ENCODE measurements at regions not wholly inside any gene's neighbourhood (a gene's known extent, or its start where the extent isn't known, plus 50 kb on each side); places are given as distances from the start of the nearest gene placed in this dataset.
"Not testable (repeated sequence)": the region's sequence is repeated elsewhere in the genome, so short reads cannot be mapped to it uniquely, and the experiment has no call there.

DNA sequence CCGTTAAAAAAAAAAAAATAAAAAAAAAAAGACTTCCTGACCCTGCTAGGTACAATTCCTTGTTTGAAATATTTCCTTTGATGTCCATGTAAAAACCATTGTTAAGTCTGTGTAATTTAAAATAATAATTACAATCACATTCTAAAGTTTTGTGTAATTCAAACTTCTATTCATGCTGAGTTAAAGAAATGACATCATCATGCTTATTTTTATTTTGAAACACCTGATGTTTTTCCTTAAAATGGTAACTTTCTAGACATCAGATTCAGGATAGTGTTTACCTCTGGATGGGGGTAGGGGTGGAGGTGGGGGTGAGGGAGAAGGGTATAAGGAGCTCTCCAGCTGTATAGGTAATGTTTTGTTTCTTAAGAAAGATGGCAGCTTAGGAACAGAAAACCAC lies 92.8 kb downstream of the ADCYAP1 start:
- no peak for DNase-seq (ENCODE audit: low read depth)

- DNase-seq (ENCODE audit: low read depth) = no peak
Measured at GRCh38 chr18:998936-999335, 94.3 kb downstream of the ADCYAP1 start.

DNA sequence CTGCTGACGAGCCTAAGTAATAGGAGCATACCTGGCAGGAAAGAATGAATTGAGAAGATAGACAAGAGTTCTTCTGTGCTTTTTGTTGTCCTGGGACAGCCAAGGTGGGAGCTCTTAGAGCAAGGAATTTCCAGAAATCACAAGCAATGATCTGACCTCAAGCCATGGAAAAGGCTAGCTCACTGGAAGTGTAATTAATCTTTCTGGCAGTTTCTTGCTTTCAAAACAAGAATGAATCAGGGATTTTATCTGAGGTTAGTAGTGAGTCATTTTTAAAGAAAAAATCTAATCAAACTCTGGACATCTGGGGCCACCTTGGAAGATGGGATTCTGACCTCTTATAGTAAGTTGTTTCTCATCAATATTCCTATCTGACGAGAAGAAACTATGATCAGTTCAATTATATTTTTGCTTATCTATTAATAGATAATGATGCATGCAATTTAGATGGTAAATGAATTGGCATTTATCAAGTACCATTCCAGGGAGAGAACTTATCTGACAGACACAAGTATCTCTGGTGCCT lies 98.0 kb downstream of the ADCYAP1 start:
- peak; percentile 33 for DNase-seq (ENCODE audit: low read depth)

GRCh38 chr18:1003499-1003898 lies 98.8 kb downstream of the ADCYAP1 start:
- DNase-seq (ENCODE audit: low read depth) = no peak

- no peak for DNase-seq (ENCODE audit: low read depth)
Measured at GRCh38 chr18:1006304-1006703, 101.6 kb downstream of the ADCYAP1 start.

- DNase-seq (ENCODE audit: low read depth) = no peak
Measured at GRCh38 chr18:1006965-1007364, 102.3 kb downstream of the ADCYAP1 start.

DNA sequence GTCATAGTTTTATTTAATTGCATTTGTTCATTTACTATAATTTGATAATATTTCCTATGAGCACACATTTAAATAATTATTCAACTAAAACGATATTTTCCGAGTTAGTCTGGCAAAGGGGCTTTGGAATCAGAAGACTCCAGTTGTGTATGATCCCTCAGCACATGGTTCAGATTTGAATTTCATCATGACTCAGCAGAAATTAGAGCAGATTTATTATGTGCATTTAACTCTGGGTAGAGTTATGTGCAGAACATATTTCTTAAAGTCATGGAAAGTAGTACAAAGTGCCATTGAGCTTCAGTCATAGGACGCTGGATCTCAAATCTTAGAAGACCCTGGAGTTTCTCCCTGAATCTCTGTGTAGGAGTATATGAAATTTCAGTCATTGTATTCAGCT lies 106.7 kb downstream of the ADCYAP1 start:
- no peak for DNase-seq (ENCODE audit: low read depth)

GRCh38 chr18:1012775-1013174 lies 108.1 kb downstream of the ADCYAP1 start:
- no peak for DNase-seq (ENCODE audit: low read depth)

DNA sequence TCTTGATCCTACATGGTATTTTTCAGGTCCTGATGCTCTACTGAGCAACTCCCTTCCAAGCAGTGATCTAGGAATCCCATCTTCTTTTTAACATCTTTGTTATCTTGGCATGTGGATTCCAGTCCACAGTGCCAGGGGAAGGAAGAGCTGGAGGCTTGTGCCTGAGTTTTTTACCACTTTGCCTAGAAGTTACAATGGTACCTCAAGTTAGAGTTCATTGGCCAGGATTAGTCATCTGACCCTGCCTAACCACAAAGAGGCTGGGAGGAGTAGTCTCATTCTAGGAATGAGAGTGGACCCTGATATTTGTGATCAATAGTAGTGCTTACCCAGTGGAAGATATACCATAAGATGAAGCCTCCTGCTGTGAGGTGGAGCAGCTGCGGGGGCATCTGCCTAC lies 109.3 kb downstream of the ADCYAP1 start:
- no peak for DNase-seq (ENCODE audit: low read depth)

- no peak for DNase-seq (ENCODE audit: low read depth)
Measured at GRCh38 chr18:1014509-1014908, 109.8 kb downstream of the ADCYAP1 start.

- peak; percentile 31 for DNase-seq (ENCODE audit: low read depth)
Measured at GRCh38 chr18:1014951-1015624, 110.4 kb downstream of the ADCYAP1 start.

DNA sequence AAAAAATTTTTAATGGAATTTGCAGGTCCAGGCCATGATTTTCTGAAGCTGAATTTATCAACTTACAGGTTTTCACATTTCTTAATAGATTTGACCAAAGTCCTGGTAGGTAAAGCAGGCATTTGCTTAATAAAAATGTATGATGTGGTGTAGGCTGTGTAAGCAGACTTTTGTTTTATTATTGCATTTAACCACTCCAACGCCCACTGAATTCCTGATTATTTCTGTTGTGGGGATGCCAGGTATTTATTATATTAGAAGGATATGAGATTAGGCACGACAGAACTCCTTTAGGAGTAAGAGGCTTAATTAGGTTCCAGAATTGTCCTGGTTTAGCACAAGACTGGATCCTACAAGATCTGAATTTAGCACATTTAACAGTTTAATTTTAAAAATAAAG lies 111.1 kb downstream of the ADCYAP1 start:
- peak; percentile 4 for DNase-seq (ENCODE audit: low read depth)

GRCh38 chr18:1017227-1018058 lies 112.8 kb downstream of the ADCYAP1 start:
- DNase-seq (ENCODE audit: low read depth) = no peak

- peak; percentile 19 for DNase-seq (ENCODE audit: low read depth)
Measured at GRCh38 chr18:1018181-1018681, 113.6 kb downstream of the ADCYAP1 start.

GRCh38 chr18:1019191-1019590 lies 114.5 kb downstream of the ADCYAP1 start:
- DNase-seq (ENCODE audit: low read depth) = no peak

GRCh38 chr18:1020731-1021344 lies 116.2 kb downstream of the ADCYAP1 start:
- DNase-seq (ENCODE audit: low read depth) = no peak

DNA sequence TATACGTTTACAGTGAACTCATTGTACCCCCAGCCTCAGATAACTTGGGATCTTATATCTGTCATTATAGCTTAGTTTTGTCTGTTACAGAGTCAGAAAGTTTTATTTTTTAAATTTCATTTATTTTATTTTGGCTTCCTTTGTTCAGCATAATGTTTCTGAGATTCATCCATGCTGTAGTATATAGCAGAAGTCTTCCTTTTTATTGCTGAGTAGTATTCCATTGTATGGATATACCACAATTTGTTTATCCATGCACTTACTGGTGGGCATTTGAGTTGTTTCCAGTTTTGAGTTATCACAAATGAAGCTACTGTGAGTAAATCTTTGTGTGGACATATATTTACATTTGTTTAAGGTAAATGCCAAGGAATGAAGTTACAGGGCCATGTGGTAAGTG lies 122.3 kb downstream of the ADCYAP1 start:
- no peak for DNase-seq (ENCODE audit: low read depth)

DNA sequence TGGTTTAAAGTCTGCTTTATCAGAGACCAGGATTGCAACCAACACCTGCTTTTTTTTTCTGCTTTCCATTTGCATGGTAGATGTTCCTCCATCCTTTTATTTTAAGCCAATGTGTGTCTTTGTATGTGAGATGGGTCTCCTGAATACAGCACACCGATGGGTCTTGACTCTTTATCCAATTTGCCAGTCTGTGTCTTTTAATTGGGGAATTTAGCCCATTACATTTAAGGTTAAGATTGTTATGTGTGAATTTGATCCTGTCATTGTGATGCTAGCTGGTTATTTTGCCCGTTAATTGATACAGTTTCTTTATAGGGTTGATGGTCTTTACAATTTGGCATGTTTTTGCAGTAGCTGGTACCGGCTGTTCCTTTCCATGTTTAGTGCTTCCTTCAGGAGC lies 128.4 kb downstream of the ADCYAP1 start:
- not testable (repeated sequence) for DNase-seq (ENCODE audit: low read depth)

GRCh38 chr18:1034971-1035370 lies 130.3 kb downstream of the ADCYAP1 start:
- DNase-seq (ENCODE audit: low read depth) = no peak

DNA sequence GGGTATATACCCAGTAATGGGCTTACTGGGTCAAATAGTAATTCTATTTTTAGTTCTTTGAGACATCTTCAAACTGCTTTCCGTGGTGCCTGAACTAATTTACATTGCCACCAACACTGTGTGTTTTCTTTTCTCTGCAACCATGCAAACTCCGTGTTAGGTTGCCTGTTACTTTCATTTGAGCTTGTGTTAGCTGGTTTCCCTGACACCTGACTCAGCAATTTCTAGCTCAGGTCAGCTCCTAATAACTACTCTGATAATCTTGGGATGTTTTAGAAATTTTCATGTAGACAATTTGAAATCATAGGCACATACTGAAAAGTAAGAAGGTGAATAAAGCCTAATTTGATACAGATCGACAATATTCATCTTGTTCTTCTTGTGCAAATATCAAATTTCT lies 132.3 kb downstream of the ADCYAP1 start:
- no peak for DNase-seq (ENCODE audit: low read depth)

GRCh38 chr18:1037776-1038175 lies 133.1 kb downstream of the ADCYAP1 start:
- DNase-seq (ENCODE audit: low read depth) = no peak

DNA sequence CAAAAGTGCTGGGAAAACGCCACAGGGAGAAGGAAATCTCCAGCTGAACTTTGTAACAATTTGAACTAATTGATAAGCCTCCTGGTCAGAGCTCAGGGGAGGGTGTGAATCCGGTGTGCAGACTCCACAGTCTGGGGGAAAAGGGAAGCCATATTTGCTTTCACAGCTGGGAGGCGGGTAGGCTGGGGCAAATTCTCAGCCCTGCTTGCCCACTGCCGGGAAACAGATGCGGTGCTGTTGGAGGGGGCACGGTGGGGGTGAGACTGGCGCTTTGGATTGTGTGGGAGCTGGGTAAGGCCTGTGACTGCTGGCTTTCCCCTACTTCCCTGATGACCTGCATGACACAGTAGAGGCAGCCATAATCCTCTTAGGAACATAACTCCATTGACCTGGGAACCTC lies 134.8 kb downstream of the ADCYAP1 start:
- DNase-seq (ENCODE audit: low read depth) = no peak

DNA sequence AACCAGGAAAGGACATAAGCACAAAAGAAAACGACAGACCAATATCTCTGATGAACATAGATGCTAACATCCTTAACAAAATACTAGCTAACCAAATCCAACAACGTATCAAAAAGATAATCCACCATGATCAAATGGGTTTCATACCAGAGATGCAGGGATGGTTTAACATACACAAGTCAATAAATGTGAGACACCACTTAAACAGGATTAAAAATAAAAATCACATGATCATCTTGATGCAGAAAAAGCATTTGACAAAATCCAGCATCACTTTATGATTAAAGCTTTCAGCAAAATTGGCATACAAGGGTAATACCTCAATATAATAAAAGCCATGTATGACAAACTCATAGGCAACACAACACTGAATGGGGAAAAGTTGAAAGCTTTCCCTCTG lies 138.4 kb downstream of the ADCYAP1 start:
- DNase-seq (ENCODE audit: low read depth) = not testable (repeated sequence)

Data from iris pigment epithelial cell (primary cell).